Esophagus muscularis mucosa (tissue), 2 donors: ENCODE measurements at regions not wholly inside any gene's neighbourhood (a gene's known extent, or its start where the extent isn't known, plus 50 kb on each side); places are given as distances from the start of the nearest gene placed in this dataset.

Source experiments
- POLR2A ChIP-seq: fragments of 450-650 bp; IDR thresholded peaks from one replicate; pipeline ENCODE4 v1.6.1; 2017; ENCODE audit warnings: antibody characterized with exemption, moderate library complexity, mild to moderate bottlenecking, low read depth
- POLR2AphosphoS5 ChIP-seq, 2 donors: sonication (generic); formaldehyde crosslinking; IDR thresholded peaks; one replicate each; pipeline ENCODE4 v1.6.1; 2017; ENCODE audit warnings: antibody characterized with exemption in 2 of 2

DNA sequence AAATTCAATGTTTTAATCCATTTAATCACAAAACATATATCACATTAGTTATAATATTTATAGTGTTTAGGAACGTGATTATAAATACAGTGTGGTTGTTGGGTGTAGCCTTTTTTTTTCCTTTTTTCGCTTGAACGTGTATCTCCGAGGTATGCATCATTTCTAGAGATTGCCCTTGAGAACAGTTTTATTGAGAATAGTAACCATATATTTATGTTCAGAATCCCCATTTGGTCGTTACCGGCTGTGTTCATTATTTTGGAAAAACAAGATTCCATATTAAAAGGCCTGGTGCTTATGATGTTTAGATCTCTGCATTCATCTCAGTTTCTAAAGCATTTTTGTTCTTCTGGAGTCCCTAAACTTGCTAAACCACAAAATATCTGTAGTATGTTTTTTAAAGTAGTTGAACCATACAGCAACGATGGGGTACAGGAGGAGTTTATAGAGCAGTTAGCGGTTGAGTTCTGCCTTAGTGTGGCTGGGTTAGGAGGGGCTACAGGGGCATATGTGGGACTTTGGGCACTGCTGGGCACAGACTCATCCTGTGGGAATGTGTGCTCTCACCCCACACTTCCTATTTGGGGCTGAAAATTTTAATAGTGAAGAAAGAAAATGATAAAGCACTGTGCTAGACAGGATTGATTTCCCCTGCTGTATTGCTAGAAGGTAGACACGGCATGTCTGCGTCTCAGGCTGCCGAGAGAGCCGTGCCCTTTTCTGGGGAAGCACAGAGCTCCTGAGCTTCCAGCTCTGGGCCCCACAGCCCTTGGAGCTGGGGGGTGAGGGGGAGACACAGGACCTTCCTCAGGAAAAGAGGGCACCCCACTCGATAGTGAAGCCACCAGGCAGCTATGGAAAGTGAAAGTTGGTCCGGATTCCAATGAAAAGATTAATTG lies 81.5 kb upstream of the PPARA start:
- no peak for TF ChIP-seq POLR2A
- TF ChIP-seq POLR2AphosphoS5 (IDR thresholded peaks at IDR 0.05) = no peak
